ENCODE measurements at regions not wholly inside any gene's neighbourhood (a gene's known extent, or its start where the extent isn't known, plus 50 kb on each side); places are given as distances from the start of the nearest gene placed in this dataset.

DNA sequence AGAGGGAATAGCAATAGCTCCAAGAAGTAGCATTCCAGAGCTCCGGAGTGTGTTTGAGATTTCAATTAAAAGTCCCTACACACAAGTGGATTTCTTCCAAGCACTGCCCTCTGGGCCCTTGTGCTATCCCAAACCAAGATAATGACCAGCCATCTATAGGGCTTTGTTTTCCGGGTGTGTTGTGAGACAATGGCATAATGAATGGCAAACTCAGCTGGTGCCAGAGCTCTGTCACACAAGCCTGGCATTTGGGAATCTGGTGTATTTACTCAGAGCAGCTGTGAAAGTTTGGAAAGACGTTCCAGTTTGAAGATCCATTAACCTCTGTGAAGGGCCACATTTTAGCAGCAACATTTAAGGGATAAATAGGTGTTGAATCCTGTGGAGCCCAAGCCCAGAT, 61.2 kb upstream of the TMTC2 start:
- no peak for TF ChIP-seq YY1 (IDR thresholded peaks at IDR 0.05; ENCODE audit: low read depth)
- TF ChIP-seq NFIC (IDR thresholded peaks at IDR 0.05): no peak
- TF ChIP-seq RAD21 (IDR thresholded peaks at IDR 0.05; ENCODE audit: low read depth): no peak
- no peak for TF ChIP-seq TAF1 (IDR thresholded peaks at IDR 0.05; ENCODE audit: low read depth)
